AG04449 (cell line): ENCODE measurements at regions not wholly inside any gene's neighbourhood (a gene's known extent, or its start where the extent isn't known, plus 50 kb on each side); places are given as distances from the start of the nearest gene placed in this dataset.

Source experiments
- CTCF ChIA-PET: fragments of 350-600 bp; formaldehyde crosslinking; extraction: SDS; loops from one replicate; lab custom pipeline; 2021; ENCODE audit warnings: antibody characterized with exemption; lab: Yijun Ruan, JAX
- POLR2A ChIA-PET: fragments of 400-600, 350-600 bp; formaldehyde crosslinking; extraction: SDS; loops from one replicate; lab custom pipeline; 2020; ENCODE audit warnings: antibody characterized with exemption, inconsistent platforms; lab: Yijun Ruan, JAX
- DNase-seq: peaks from one replicate; pipeline ENCODE4 v3.0.0-alpha.2; 2010; ENCODE audit warnings: low read depth, low spot score
- H3K4me3 ChIP-seq: 2 replicates; pipeline ENCODE4 v1.5.1; 2011; ENCODE audit warnings: low read depth, mild to moderate bottlenecking, control low read depth, low read length
- CTCF ChIP-seq: IDR thresholded peaks from one replicate; pipeline ENCODE4 v1.5.1; 2011; ENCODE audit warnings: mild to moderate bottlenecking, moderate library complexity, low read length, control low read depth, inconsistent platforms; ENCODE audit not compliant: insufficient read depth; ENCODE audit errors: missing control alignments

- no peak for TF ChIP-seq CTCF
- CTCF ChIA-PET, result no interaction called here
- DNase-seq, result no peak
- H3K4me3 ChIP-seq, result no peak overlapping the region
- POLR2A ChIA-PET, result no interaction called here
These were observed 593.8 kb downstream of the SMARCA1 start for GRCh38 chrX:128929271-128930057.

GRCh38 chrX:128928636-128929035, 594.7 kb downstream of the SMARCA1 start:
- ChIA-PET POLR2A (no interaction called here), CTCF (no interaction called here)
- no peak for TF ChIP-seq CTCF
- DNase-seq, result no peak
- H3K4me3 ChIP-seq, result no peak overlapping the region

GRCh38 chrX:128927363-128927762, 595.9 kb downstream of the SMARCA1 start:
- no peak for DNase-seq
- CTCF ChIA-PET, result no interaction called here
- TF ChIP-seq CTCF, result no peak
- POLR2A ChIA-PET, result no interaction called here
- H3K4me3 ChIP-seq, result no peak overlapping the region

- TF ChIP-seq CTCF, result no peak
- CTCF ChIA-PET, result no interaction called here
These were observed 616.5 kb downstream of the SMARCA1 start for GRCh38 chrX:128906753-128907152.

DNA sequence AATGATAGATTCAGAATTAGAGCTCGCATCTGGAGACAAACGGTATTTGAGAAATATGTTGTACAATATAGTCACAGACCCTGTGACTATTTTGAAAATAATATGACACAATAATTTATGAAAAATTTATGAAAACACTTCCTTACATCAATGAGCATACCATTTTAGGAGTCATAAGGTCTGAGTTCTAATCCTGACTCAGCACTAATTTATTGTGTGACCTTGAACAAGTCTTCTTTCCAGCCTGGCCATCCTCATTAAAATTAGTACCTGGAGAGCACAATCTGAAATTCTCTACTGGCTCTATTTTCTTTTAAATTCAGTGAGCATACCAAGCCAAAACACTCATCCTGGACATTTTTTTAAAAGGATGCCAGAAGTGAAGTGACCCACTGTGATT, 622.3 kb downstream of the SMARCA1 start:
- ChIA-PET CTCF (no interaction called here), POLR2A (no interaction called here)
- no peak for DNase-seq
- no peak overlapping the region for H3K4me3 ChIP-seq
- TF ChIP-seq CTCF, result no peak

More at GRCh38 chrX:128906753-128907152, 616.5 kb downstream of the SMARCA1 start:
- DNase-seq, result no peak
- POLR2A ChIA-PET, result no interaction called here
- no peak overlapping the region for H3K4me3 ChIP-seq

- DNase-seq, result no peak
- TF ChIP-seq CTCF, result no peak
- CTCF ChIA-PET, result no interaction called here
- POLR2A ChIA-PET, result no interaction called here
- H3K4me3 ChIP-seq, result no peak overlapping the region
These were observed 625.7 kb downstream of the SMARCA1 start for GRCh38 chrX:128897621-128898020.
